KOPT-K1 (cell line): ENCODE measurements at regions not wholly inside any gene's neighbourhood (a gene's known extent, or its start where the extent isn't known, plus 50 kb on each side); places are given as distances from the start of the nearest gene placed in this dataset.

Source experiments
- H3K27ac ChIP-seq: fragments of 200-600 bp; sonication (generic); 2 replicates; pipeline ENCODE4 v1.5.1; 2016; ENCODE audit warnings: antibody characterized with exemption, mild to moderate bottlenecking, low read depth, low read length; ENCODE audit not compliant: poor library complexity, severe bottlenecking
- H3K36me3 ChIP-seq: fragments of 200-600 bp; sonication (generic); 2 replicates; pipeline ENCODE4 v1.5.1; 2017; ENCODE audit warnings: antibody characterized with exemption, mild to moderate bottlenecking, low read length, moderate library complexity; ENCODE audit not compliant: insufficient read depth
- H3K9me3 ChIP-seq: fragments of 200-600 bp; sonication (generic); 2 replicates; pipeline ENCODE4 v1.5.1; 2017; ENCODE audit warnings: antibody characterized with exemption, low read length, mild to moderate bottlenecking; ENCODE audit not compliant: insufficient read depth, poor library complexity, severe bottlenecking

DNA sequence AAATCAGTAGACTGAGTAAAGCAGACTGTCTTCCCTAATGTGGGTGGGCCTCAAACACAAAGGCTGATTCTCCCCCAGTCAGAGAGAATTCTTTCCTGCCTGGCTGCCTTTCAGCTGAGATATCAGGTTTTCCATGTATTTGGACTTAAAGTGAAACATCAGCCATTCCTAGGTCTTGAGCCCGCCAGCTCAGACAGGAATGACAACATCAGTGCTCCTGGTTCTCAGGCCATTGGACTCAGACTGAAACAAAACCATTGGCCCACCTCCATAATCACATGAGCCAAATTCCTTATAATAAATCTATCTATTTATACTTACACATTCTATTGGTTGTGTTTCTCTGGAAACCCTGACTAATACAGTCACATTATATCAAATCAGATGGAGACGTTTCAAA is 56.7 kb upstream of the CLPB start:
- H3K27ac ChIP-seq: no peak overlapping the region
- no peaks in the 10 kb centered on the region for H3K36me3 ChIP-seq
- no peaks in the 10 kb centered on the region for H3K9me3 ChIP-seq
